ENCODE measurements at regions not wholly inside any gene's neighbourhood (a gene's known extent, or its start where the extent isn't known, plus 50 kb on each side); places are given as distances from the start of the nearest gene placed in this dataset.
"Not testable (repeated sequence)": the region's sequence is repeated elsewhere in the genome, so short reads cannot be mapped to it uniquely, and the experiment has no call there.

GRCh38 chr12:105459760-105460330, 129.4 kb downstream of the C12orf75 start:
- no peak for DNase-seq

- DNase-seq, result no peak
Measured at GRCh38 chr12:105461271-105461943, 130.9 kb downstream of the C12orf75 start.

GRCh38 chr12:105461944-105462762, 131.7 kb downstream of the C12orf75 start:
- DNase-seq, result no peak

- no peak for DNase-seq
Measured at GRCh38 chr12:105462831-105463230, 132.3 kb downstream of the C12orf75 start.

- DNase-seq, result no peak
Measured at GRCh38 chr12:105464406-105464805, 133.9 kb downstream of the C12orf75 start.

GRCh38 chr12:105466231-105466900, 135.9 kb downstream of the C12orf75 start:
- DNase-seq, result no peak

- DNase-seq, result no peak
Measured at GRCh38 chr12:105466901-105467598, 136.6 kb downstream of the C12orf75 start.

GRCh38 chr12:105467710-105468366, 137.3 kb downstream of the C12orf75 start:
- DNase-seq, result no peak

- no peak for DNase-seq
Measured at GRCh38 chr12:105468464-105468863, 138.0 kb downstream of the C12orf75 start.

- no peak for DNase-seq
Measured at GRCh38 chr12:105469211-105469610, 138.7 kb downstream of the C12orf75 start.

GRCh38 chr12:105469701-105470100, 139.2 kb downstream of the C12orf75 start:
- no peak for DNase-seq

- no peak for DNase-seq
Measured at GRCh38 chr12:105470102-105470501, 139.6 kb downstream of the C12orf75 start.

- no peak for DNase-seq
Measured at GRCh38 chr12:105470601-105471000, 140.1 kb downstream of the C12orf75 start.

GRCh38 chr12:105474672-105475071, 144.2 kb downstream of the C12orf75 start:
- no peak for DNase-seq

GRCh38 chr12:105476616-105477015, 146.1 kb downstream of the C12orf75 start:
- no peak for DNase-seq

- no peak for DNase-seq
Measured at GRCh38 chr12:105477873-105478272, 147.4 kb downstream of the C12orf75 start.

GRCh38 chr12:105478788-105479187, 148.3 kb downstream of the C12orf75 start:
- DNase-seq, result not testable (repeated sequence)

GRCh38 chr12:105479710-105480109, 149.2 kb downstream of the C12orf75 start:
- no peak for DNase-seq

GRCh38 chr12:105480162-105480561, 149.7 kb downstream of the C12orf75 start:
- no peak for DNase-seq

GRCh38 chr12:105481392-105482300, 151.2 kb downstream of the C12orf75 start:
- DNase-seq, result no peak

- DNase-seq, result no peak
Measured at GRCh38 chr12:105482951-105483350, 152.5 kb downstream of the C12orf75 start.

Measured in activated CD4-positive, alpha-beta T cell treated with anti-CD3 and anti-CD28 coated beads for 48 hours (primary cell).